SK-N-SH (cell line): ENCODE measurements at regions not wholly inside any gene's neighbourhood (a gene's known extent, or its start where the extent isn't known, plus 50 kb on each side); places are given as distances from the start of the nearest gene placed in this dataset.
"Not testable (repeated sequence)": the region's sequence is repeated elsewhere in the genome, so short reads cannot be mapped to it uniquely, and the experiment has no call there.

Experiments
- EP300 ChIP-seq, 2 experiments: IDR thresholded peaks; 2 replicates each; pipeline versions ENCODE4 v1.4.0 to v1.6.1; 2012; ENCODE audit warnings: borderline replicate concordance in 1 of 2, low read depth in 1 of 2, low read length in 1 of 2
- EZH2phosphoT487 ChIP-seq: fragments of 200-600 bp; sonication (generic); IDR thresholded peaks from 2 replicates; pipeline ENCODE4 v1.6.1; 2017; ENCODE audit warnings: low read depth, mixed run types, mild to moderate bottlenecking, antibody characterized with exemption, moderate library complexity, borderline replicate concordance
- JUND ChIP-seq: IDR thresholded peaks from 2 replicates; pipeline ENCODE4 v1.4.0; 2012
- NFIC ChIP-seq: IDR thresholded peaks from 2 replicates; pipeline ENCODE4 v1.4.0; 2012; ENCODE audit warnings: borderline replicate concordance
- ZBTB33 ChIP-seq: IDR thresholded peaks from 2 replicates; pipeline ENCODE4 v1.4.0; 2012; ENCODE audit warnings: low read depth, borderline replicate concordance
- TF ChIP-seq, protein P1 (sequence below): fragments of 200-600 bp; sonication (generic); IDR thresholded peaks from 2 replicates; pipeline ENCODE4 v1.6.1; 2017; ENCODE audit warnings: antibody characterized with exemption, mild to moderate bottlenecking, moderate library complexity
- TF ChIP-seq, protein P2 (sequence below): IDR thresholded peaks from 2 replicates; pipeline ENCODE4 v1.4.0; 2012; ENCODE audit warnings: low read depth, borderline replicate concordance
- TF ChIP-seq, protein P3 (sequence below): IDR thresholded peaks from 2 replicates; pipeline ENCODE4 v1.4.0; 2012; ENCODE audit warnings: low read depth

- TF ChIP-seq, protein P1, sequence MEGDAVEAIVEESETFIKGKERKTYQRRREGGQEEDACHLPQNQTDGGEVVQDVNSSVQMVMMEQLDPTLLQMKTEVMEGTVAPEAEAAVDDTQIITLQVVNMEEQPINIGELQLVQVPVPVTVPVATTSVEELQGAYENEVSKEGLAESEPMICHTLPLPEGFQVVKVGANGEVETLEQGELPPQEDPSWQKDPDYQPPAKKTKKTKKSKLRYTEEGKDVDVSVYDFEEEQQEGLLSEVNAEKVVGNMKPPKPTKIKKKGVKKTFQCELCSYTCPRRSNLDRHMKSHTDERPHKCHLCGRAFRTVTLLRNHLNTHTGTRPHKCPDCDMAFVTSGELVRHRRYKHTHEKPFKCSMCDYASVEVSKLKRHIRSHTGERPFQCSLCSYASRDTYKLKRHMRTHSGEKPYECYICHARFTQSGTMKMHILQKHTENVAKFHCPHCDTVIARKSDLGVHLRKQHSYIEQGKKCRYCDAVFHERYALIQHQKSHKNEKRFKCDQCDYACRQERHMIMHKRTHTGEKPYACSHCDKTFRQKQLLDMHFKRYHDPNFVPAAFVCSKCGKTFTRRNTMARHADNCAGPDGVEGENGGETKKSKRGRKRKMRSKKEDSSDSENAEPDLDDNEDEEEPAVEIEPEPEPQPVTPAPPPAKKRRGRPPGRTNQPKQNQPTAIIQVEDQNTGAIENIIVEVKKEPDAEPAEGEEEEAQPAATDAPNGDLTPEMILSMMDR: not testable (repeated sequence)
- not testable (repeated sequence) for TF ChIP-seq EZH2phosphoT487; NFIC; ZBTB33; EP300 (IDR thresholded peaks at IDR 0.05; ENCODE audit: borderline replicate concordance in 1 of 2, low read depth in 1 of 2, low read length in 1 of 2); JUND
- TF ChIP-seq, protein P2, sequence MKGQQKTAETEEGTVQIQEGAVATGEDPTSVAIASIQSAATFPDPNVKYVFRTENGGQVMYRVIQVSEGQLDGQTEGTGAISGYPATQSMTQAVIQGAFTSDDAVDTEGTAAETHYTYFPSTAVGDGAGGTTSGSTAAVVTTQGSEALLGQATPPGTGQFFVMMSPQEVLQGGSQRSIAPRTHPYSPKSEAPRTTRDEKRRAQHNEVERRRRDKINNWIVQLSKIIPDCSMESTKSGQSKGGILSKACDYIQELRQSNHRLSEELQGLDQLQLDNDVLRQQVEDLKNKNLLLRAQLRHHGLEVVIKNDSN: not testable (repeated sequence)
- TF ChIP-seq, protein P3, sequence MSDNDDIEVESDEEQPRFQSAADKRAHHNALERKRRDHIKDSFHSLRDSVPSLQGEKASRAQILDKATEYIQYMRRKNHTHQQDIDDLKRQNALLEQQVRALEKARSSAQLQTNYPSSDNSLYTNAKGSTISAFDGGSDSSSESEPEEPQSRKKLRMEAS: not testable (repeated sequence)
Measured at GRCh38 chr4:128644107-128644506, 165.4 kb upstream of the JADE1 start.
